Fibroblast of upper back skin (primary cell): ENCODE measurements at regions not wholly inside any gene's neighbourhood (a gene's known extent, or its start where the extent isn't known, plus 50 kb on each side); places are given as distances from the start of the nearest gene placed in this dataset.

Experiments used
- DNase-seq: peaks from one replicate; pipeline ENCODE4 v3.0.0-alpha.2; 2013

GRCh38 chr17:79241616-79242015, 167.0 kb downstream of the ENGASE start:
- no peak for DNase-seq

GRCh38 chr17:79239205-79239604, 164.6 kb downstream of the ENGASE start:
- no peak for DNase-seq

GRCh38 chr17:79237448-79238053, 162.9 kb downstream of the ENGASE start:
- DNase-seq: no peak

- no peak for DNase-seq
Measured at GRCh38 chr17:79235808-79236207, 161.2 kb downstream of the ENGASE start.

- DNase-seq: no peak
Measured at GRCh38 chr17:79233916-79234551, 159.4 kb downstream of the ENGASE start.

GRCh38 chr17:79232957-79233356, 158.3 kb downstream of the ENGASE start:
- no peak for DNase-seq

GRCh38 chr17:79231766-79232287, 157.2 kb downstream of the ENGASE start:
- no peak for DNase-seq

GRCh38 chr17:79230576-79230975, 156.0 kb downstream of the ENGASE start:
- no peak for DNase-seq

- DNase-seq: no peak
Measured at GRCh38 chr17:79226037-79226436, 151.4 kb downstream of the ENGASE start.

- DNase-seq: no peak
Measured at GRCh38 chr17:79224903-79225302, 150.3 kb downstream of the ENGASE start.

GRCh38 chr17:79224476-79224875, 149.9 kb downstream of the ENGASE start:
- DNase-seq: no peak

GRCh38 chr17:79223953-79224352, 149.3 kb downstream of the ENGASE start:
- DNase-seq: no peak

GRCh38 chr17:79223471-79223870, 148.8 kb downstream of the ENGASE start:
- no peak for DNase-seq

GRCh38 chr17:79221597-79221996, 147.0 kb downstream of the ENGASE start:
- DNase-seq: no peak

GRCh38 chr17:79220713-79221291, 146.2 kb downstream of the ENGASE start:
- DNase-seq: no peak

- DNase-seq: no peak
Measured at GRCh38 chr17:79220201-79220712, 145.6 kb downstream of the ENGASE start.

- no peak for DNase-seq
Measured at GRCh38 chr17:79219208-79219935, 144.7 kb downstream of the ENGASE start.

- DNase-seq: no peak
Measured at GRCh38 chr17:79218825-79219200, 144.2 kb downstream of the ENGASE start.

GRCh38 chr17:79218175-79218824, 143.7 kb downstream of the ENGASE start:
- DNase-seq: no peak

GRCh38 chr17:79217473-79218135, 143.0 kb downstream of the ENGASE start:
- DNase-seq: no peak

- no peak for DNase-seq
Measured at GRCh38 chr17:79216826-79217225, 142.2 kb downstream of the ENGASE start.

GRCh38 chr17:79216391-79216790, 141.8 kb downstream of the ENGASE start:
- DNase-seq: no peak
